NCI-H524 (cell line): ENCODE measurements at regions not wholly inside any gene's neighbourhood (a gene's known extent, or its start where the extent isn't known, plus 50 kb on each side); places are given as distances from the start of the nearest gene placed in this dataset.

ENCODE experiments used
- DNase-seq, 2 experiments: peaks; one replicate each; lab custom pipeline; 2025; lab: John Stamatoyannopoulos, UW

DNA sequence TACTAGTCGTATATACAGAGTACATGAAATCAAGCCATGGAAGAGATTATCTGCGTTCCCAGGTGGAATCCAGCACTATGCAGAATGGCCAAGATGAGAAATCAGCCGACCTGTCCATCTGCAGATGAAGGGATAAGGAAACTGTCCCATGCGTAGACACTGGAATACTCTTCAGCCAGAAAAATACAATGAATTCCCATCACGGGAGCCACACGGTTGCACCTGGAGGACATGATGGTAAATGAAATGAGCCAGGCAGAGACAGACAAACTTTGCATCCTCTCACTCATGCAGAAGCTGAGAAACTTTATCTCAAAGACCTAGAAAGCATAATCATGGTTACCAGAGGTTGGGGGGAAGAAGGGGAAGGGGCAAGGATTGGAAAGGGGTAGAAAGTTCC is 111.9 kb upstream of the TOP3B start:
- DNase-seq: no peak

DNA sequence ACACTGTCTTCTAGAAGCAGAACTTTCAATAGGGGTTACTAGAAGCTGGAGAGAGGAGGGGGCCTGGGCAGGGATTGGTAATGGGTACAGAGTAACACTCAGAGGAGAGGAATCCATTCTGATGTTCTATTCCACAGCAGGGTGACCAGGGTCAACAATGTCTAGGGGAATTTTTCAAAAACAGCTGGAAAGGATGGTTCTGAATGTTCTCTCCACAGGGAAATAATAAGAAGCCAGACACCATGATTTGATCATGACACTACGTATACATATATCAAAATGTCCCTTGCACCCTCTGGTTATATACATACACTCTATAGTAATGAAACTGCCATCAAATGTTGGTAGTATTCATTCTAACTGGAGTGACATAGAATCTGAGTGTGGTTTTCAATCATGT is 111.2 kb upstream of the TOP3B start:
- no peak for DNase-seq

DNA sequence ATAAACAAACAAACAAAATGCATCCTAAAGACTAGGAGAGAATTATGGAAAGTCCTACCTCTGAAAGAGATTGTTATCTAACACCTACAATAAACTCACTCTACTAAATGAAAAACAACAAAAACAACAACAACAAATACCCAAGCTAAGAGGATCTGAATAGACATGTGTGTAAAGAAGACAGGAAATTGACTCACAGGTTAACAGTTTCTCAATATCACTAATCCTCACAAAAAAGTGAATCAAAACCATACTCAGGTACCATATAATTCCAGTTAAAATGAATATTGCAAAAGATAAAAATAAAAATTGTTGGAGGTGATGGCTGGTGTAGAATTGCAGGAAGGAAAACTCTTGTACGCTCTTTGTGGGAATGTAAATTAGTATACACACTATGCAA is 110.4 kb upstream of the TOP3B start:
- DNase-seq: no peak

DNA sequence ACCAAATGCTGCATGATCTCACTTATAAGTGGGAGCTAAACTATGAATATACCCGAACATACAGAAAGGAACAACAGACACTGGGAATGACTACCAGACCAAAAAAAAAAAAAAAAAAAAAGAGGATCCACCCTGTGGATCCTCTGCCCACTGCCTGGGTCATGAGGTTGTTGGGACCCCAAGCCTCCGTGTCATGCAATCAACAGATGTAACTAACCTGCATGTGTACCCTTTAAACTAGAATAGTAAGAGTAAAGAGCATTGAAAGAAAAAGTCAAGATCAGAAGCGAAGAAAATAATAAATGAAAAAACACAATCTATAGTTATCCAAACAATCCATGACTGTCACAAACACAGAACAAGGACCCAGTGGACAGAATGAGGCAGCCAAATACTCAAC is 109.5 kb upstream of the TOP3B start:
- DNase-seq: no peak

DNA sequence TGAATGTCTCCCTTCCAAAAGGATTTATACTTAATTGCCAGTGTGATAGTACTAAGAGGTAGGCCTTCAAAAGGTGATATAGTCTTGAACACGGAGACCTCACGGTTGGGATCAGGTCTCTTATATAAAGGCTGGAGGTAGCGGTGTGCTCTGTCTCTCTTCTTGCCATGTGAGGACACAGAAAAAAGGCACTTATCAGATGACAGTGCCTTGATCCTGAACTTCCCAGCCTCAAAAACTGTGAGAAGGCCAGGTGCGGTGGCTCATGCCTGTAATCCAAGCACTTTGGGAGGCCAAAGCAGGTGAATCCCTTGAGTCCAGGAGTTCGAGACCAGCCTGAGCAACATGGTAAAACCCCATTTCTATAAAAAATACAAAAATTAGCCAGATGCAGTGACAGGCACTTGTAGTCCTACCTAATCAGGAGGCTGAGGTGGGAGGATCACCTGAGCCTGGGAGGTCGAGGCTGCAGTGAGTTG is 108.9 kb upstream of the TOP3B start:
- no peak for DNase-seq

DNA sequence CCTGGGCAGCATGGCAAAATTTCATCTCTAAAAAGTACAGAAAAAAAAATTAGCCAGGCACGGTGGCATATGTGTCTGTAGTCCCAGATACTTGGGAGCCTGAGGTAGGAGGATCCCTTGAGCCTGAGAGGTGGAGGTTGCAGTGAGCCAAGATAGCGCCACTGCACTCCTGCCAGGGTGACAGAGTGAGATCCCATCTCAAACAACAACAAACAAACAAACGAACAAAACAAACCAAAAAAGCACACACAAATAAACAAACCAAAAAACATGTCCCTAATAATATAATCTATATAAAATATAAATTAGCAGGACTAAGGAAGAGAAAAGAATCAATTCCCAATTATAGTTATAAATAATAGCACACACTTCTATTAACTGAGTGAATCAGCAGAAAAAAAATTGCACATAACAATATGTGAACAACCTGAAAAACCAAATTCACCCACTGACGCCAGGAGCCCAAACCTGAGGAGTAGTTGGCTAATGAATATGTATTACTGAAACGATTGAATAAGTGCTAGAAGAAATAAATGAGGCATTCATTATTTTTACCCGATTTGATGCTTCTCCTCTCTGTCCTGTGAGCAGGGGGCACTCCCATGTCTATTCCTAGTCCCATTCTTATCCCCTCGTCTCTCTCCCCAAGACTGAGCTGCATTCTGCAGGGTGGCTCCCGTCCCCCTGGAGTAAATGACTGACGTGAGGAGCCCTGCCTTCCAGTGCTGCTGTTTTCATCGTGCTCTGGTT is 108.2 kb upstream of the TOP3B start:
- DNase-seq: no peak

DNA sequence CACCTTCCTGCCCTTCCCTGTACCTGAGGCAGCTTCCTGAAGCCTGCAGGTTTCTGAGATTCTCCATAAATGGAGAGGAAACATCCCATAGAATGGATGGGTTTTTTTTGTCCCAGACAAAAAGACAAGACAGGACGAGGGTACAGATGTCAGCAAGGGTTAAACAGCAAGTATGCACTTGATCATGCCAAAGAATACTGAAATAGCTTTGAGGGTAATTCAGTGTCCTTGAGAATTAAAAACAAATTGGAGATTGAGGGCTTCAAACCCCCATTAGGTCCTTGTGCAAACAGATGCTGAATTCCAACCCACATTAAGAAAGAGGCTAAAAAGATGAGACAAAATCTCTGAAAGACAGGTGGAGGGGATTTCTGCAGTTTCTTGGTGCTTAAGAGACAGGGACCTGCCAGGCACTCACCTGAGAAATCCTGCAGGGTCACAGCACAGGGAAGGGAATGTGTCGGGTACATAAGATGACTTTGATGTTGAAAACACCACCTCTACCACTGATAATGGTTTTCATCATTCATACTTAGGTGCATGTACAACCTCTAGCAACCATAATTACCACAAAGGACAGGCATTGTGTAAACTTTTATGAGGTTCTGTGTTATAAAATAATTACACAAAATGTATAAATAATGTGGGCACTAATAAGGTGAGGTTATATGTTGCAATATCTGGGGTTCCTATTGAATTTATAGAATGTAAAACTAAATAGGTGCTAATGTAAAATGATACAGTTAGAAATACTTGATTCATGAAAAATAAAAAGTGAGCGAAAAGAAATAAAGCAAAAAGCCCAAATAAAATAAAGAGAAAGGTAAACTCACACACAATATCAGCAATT is 107.1 kb upstream of the TOP3B start:
- no peak for DNase-seq

DNA sequence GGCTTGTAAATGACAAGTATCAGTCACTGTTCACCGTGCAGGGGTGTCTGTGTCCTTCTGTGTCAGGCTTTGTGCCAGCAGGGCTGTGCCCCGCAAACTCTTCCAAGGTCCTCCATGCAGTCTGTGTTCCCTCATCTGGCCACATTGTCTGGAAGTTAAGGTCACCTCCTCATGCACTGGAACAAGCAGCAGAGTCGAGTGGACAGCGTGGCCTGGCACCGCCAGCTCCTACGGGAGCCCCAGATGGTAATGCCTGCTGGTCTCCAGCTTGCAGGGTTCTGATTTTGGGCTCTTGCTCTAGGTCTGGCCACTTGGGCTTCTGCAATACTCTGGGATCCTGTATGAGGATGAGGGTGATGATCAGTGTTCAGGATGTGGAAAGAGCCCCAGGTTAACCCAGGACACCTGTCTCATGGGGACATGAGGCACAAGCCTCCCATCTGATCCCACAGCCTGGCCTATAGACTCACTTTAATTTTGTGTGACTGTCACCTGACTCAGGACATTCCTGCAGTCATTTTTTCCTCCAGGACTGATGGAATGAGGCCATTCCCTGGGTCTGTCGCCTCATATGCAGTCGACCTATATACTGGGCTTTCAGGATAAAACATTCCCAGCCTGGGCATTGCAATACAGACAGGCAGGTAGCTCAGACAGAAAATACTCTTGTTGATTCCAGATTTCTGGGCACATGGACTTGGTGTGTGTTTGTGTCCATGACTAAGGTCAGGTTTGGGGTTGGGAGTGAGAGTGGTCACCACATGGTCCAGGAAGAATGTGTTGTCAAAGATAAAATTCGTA is 106.3 kb upstream of the TOP3B start:
- DNase-seq: no peak

DNA sequence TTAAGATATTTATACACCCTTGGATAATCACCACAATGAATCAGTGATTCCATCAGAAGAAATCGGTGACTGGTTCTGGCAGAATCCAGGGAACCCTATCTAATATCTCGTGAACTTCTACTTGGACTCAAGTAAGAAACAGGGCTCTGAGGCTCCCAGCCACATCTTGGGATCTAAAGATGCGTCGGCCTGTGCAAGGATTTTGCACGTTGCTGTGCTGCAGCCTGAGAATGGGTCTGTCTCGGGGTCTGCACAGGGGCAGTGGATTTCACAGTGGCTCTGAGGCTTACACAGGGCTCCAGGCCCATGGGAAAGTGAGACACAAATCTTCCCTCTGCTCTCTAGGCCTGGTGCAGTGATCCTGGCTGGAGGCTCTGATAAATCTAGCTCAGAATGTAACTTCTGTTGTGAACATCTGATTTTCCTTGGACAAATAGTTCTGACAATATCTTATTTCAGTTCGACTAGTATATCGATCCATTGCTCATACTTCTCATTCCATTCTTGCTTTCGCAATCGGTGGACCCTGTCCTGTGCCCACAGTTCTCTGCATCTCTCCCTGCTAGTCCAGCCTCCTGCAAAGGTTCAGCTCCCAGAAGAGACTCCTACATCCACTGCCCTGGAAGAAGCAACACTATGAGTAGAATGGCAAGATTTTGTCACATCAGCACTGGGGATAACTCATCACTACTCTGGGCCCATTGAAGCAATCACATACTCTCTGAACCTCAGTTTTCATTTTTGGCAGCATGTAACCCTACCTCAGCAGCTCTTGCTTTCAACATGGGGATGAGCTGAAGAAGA is 105.5 kb upstream of the TOP3B start:
- DNase-seq: no peak

DNA sequence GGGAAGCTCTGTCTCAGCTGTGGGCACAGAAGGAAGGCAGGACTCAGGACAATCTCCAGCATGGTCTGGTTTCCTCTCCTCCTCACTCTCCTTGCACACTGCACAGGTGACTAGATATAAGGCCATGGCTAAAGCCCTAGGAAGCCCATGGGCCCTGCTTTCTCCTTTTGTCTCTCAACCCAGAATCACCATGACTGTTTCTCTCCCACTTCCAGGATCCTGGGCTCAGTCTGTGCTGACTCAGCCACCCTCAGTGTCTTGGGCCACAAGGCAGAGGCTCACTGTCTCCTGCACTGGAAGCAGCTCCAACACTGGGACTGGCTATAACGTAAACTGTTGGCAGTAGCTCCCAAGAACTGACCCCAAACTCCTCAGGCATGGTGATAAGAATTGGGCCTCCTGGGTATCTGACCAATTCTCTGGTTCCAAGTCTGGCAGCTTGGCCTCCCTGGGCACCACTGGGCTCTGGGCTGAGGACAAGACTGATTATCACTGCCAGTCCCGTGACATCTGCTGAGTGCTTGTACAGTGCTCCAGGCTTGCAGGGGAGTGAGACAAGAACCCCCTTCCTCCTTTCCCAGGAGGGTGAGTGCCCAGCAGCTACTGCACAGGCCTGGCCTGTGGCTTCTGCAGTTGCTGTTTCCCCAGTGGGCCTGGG is 104.0 kb upstream of the TOP3B start:
- DNase-seq: no peak

DNA sequence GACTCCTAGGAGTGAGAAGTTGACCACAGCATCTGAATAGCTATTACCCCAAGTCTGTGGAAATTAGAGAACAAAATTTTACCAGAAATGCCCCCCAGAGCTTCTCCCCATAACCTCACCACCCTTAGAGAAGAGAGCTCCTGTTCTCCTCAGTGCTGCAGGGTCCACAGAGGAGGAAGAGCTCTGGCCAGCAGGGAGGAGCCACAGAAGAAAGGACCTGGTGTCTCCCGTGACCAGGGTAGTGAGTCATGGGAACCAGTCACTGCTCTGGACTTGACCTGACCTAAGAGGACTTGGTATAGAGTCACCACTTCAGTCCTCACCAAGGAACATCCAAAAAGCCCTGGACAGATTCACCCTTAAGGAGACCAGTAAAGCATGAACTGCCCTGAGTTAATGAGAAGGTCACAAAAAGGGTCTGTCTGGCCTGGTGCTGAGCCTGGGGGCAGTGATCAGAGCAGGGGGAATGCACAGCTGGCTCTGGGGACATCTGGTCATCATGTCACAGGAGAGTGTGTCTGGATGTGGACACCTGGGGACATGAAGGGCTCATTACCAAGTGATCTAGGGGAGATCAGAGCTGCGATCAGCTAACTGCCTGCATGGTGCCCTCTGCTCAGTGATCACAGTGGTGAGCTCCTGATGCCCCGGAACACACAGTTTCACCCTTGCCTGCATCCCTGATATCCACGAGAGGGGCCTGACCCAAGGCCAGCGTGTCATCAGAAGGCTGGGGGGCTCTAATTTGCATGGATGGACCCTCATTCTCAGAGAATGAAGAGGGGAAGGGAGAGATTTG is 103.3 kb upstream of the TOP3B start:
- DNase-seq: no peak

DNA sequence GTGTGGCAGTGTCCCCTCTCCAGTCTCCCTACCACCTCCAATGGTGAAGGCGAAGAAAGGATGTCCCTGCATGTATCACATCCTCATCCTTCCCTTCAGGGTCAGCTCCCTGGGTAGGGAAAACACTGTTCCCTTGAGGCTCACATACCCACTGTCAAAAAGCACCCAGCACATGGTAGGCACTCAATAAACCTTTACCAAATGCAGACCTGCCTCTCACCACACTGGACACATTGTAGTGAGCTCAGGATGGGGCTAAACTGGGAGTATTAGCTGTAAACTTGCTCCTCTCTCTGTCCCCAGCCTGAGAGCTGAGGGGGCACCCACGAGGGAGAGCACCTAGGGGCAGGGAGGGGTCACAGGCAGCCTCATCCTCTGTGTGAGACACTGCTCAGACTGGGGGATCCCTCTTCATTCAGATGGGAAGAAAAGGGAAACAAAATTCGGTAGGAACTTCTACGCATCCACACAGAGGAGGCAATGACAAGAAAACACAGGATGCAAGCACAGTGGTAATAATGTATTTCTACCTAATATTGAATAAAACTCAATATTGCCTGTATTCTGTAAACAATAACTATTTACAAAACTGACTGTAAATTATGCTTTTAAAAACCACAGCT is 101.6 kb upstream of the TOP3B start:
- DNase-seq: no peak

DNA sequence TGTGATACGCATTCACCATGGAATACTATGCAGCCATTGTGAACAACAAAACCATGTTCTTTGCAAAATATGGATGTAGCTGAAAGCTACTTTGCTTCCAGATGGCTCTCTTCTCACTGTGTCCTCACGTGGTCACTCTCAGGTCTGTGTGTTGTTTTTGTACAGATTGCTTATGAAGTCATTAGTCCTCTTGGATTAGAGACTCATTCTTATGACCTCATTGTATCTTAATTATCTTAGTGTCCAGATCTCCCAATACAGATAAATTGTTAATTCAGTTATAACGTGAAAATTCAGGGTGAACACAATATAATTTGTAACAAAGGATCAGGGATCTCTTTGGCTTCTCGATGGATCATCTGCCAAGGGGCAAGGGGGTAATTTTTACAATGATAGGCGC is 100.4 kb upstream of the TOP3B start:
- DNase-seq: peak in 1 of 2 experiments; percentile 39

DNA sequence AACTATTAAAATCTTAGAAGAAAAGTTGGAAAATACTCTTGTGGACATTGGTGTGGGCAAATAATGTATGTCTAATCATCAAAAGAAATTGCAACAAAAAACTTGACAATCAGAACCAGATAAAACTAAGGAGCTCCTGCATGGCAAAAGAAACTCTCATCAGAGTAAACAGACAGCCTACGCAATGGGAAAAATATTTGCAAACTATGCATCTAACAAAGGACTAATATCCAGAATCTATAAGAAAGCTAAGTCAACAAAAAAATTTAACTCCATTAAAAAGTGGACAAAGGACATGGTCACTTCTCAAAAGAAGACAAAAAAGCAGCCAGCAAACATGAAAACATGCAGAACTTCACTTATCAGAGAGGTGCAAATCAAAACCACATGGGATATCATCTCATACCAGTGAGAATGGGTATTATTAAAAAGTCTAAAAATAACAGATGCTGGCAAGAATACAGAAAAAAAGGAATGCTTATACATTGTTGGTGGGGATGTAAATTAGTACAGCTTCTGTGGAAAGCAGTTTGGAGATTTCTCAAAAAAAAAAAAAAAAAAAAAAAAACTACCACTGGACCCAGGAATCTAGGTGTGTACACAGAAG is 99.7 kb upstream of the TOP3B start:
- DNase-seq: no peak

DNA sequence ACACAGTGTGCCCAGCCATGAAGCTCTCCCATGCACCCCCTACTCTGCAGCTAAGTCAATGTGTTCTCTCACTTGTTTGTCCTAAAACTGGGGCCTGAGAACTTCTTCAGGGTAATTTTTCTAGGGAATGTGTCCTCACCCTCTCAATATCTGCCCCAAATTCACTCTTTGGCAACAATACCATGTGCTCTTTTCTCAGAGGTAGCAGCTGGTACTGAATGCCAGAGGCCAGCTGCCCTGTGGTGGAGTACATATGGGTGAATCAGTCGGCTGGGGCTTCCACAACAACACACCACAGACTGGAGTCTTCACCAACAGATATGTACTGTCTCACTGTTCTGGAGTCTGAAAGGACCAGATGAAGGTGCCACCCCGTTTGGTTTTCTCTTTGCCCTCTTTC is 97.7 kb upstream of the TOP3B start:
- peak; percentile 70 to 92 for DNase-seq

DNA sequence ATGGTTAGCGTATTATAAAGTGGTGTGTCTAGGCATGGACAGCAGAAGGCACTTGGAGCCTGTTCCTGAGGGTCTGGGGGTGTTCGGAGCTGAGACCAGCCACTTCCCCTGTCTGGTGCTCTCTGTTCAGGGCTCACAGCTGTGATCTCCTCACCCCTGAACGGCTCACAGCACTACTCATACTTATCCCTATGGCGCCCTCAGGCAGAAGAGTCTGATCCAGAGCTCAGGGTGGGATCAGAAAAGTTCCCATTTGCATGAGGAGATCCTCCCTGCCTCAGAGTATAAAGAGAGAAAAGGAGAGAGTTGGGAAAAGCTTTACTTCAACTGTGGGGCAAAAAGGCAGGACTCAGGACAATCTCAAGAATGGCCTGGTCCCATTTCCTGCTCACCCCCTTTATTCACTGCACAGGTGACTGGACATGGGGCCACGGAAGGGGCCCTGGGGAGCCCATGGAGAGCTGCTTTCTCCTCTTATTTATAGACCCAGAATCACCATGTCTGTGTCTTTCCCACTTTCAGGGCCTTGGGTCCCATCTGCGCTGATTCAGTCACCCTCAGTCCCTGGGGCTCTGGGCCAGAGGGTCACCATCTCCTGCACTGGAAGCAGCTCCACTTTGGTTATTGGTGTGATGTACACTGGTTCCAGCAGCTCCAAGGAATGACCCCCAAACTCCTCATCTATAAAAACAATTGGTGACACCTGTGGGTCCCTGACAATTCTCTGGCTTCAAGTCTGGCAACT is 97.0 kb upstream of the TOP3B start:
- peak in 1 of 2 experiments; percentile 43 for DNase-seq

DNA sequence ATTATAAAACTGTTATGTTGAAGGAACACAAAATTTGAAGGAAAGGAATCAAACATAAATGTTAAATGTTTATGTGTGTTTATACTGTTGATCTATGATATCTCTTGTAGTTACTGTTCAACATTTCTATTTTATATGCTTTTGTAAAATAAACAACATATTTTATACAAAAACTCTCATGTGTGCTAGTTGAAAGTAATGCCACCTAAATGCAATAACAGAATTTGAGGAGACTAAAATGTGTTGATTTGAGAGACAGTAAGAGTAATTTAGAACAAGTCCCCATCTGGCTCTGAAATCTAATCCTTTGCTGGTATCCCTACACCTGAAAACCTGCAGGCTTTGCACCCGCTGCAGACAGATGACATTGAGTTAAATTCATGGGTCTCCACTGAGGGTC is 95.7 kb upstream of the TOP3B start:
- DNase-seq: peak; percentile 31 to 85

DNA sequence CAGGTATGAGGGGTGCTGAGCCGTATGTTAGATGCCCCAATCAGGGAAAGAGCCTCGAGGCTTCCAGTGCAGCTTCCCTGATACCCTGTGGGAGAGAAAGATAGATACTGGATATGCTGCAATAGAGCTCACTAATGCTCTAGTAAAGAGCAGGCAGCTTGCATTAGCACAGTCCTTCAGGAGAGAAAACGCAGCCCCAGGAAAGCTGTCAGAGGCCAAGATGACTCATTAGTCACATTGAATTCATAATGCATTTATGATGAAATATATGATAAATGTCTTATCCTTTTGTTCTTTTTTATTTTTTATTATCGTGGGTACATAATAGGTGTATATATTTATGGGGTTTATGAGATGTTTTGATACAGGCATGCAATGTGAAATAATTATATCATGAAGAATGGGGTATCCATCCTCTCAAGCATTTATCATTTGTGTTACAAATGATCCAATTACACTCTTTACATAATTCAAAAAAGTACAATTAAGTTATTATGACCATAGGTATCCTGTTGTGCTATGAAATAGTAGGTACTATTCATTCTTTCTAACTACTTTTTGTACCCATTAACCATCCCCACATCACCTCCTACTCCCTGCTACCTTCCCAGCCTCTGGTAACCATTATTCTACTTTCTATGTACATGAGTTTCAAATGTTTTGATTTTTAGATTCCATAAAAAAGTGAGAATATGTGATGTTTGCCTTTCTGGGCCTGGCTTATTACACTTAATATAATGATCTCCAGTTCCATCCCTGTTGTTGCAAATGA is 94.5 kb upstream of the TOP3B start:
- DNase-seq: peak in 1 of 2 experiments; percentile 46
